Activated CD8-positive, alpha-beta T cell treated with anti-CD3 and anti-CD28 coated beads, Interleukin-2, amount 10 ng/mL, durations not matched to agents 7 days and 5 days (primary cell): ENCODE measurements at regions not wholly inside any gene's neighbourhood (a gene's known extent, or its start where the extent isn't known, plus 50 kb on each side); places are given as distances from the start of the nearest gene placed in this dataset.

ENCODE experiments used
- ATAC-seq: fragments of 150-1000 bp; cut with Tn5 transposase; one replicate; pipeline ENCODE4 v1.10.0; 2021; ENCODE audit warnings: moderate library complexity
- CTCF ChIA-PET: fragments of 350-600 bp; sonication (Branson Sonifier 250); formaldehyde crosslinking; loops from one replicate; lab custom pipeline; 2021; ENCODE audit warnings: antibody characterized with exemption; lab: Charles Lee
- POLR2A ChIA-PET: fragments of 350-600 bp; sonication (Branson Sonifier 250); formaldehyde crosslinking; loops from one replicate; lab custom pipeline; 2021; ENCODE audit warnings: antibody characterized with exemption; lab: Charles Lee
- DNase-seq: peaks from one replicate; pipeline ENCODE4 v3.0.0-alpha.2; 2020
- H3K27ac Mint-ChIP-seq: one replicate; pipeline ENCODE4 v1.8.0; 2021; ENCODE audit warnings: mild to moderate bottlenecking, mixed read lengths
- H3K27me3 Mint-ChIP-seq: one replicate; pipeline ENCODE4 v1.8.0; 2021; ENCODE audit warnings: low read depth, mixed read lengths
- H3K36me3 Mint-ChIP-seq: one replicate; pipeline ENCODE4 v1.8.0; 2021; ENCODE audit warnings: low read depth, mixed read lengths
- H3K4me1 Mint-ChIP-seq: one replicate; pipeline ENCODE4 v1.8.0; 2021; ENCODE audit warnings: low read depth, mixed read lengths
- H3K4me3 Mint-ChIP-seq: one replicate; pipeline ENCODE4 v1.8.0; 2021; ENCODE audit warnings: mild to moderate bottlenecking, mixed read lengths
- H3K9me3 Mint-ChIP-seq: one replicate; pipeline ENCODE4 v1.8.0; 2022; ENCODE audit warnings: mixed read lengths; ENCODE audit not compliant: insufficient read depth

DNA sequence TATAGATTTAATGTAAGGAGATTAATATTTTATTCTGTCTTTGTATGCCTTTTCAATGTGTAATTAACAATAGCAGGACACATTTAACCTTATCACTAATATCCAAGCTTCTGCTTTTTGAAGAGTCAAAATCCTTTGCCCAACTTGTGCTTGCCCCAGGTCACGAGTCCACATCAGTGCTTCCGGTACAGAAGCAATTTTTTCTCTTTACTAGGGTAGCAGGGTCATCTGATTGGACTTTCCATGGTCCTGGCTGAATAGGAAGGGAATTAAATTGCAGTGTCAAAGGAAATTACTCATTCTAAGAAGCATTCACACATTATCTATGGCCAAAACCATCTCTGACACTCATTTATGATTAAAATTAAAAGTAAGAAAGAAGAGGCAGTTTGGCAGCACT, 460.5 kb upstream of the ADGRL2 start:
- Mint-ChIP-seq H3K27me3 (no peaks in the 10 kb centered on the region), H3K4me3 (no peak overlapping the region), H3K36me3 (no peaks in the 10 kb centered on the region), H3K4me1 (no peaks in the 10 kb centered on the region), H3K9me3 (no peaks in the 10 kb centered on the region), H3K27ac (no peak overlapping the region)
- DNase-seq = no peak
- POLR2A ChIA-PET = no interaction called here
- CTCF ChIA-PET = no interaction called here
- ATAC-seq = no peak

DNA sequence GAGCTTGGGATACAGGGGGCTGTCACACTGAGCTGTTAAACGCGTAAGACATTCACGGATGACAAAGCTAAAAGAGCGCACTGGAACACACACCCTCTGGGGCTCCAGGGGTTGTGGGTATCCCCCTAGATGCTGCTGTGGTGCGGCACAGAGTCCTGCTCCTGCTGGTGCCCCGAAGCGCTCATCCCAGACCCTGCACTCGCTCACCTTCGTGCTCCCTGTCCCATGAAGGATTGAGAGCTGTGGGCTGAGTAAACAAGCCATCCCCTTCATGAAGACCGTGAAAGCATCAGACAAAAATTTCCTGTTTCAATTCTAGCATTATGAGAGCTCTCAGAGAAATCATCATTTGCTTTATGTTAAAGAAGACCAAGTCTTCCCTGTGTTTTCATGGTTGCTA, 463.5 kb upstream of the ADGRL2 start:
- Mint-ChIP-seq H3K4me3 (no peak overlapping the region), H3K27ac (no peak overlapping the region), H3K36me3 (no peaks in the 10 kb centered on the region), H3K4me1 (no peaks in the 10 kb centered on the region), H3K27me3 (no peaks in the 10 kb centered on the region), H3K9me3 (peaks cover 4% of the 10 kb centered on the region)
- ChIA-PET CTCF (no interaction called here), POLR2A (no interaction called here)
- ATAC-seq = no peak
- DNase-seq = no peak

DNA sequence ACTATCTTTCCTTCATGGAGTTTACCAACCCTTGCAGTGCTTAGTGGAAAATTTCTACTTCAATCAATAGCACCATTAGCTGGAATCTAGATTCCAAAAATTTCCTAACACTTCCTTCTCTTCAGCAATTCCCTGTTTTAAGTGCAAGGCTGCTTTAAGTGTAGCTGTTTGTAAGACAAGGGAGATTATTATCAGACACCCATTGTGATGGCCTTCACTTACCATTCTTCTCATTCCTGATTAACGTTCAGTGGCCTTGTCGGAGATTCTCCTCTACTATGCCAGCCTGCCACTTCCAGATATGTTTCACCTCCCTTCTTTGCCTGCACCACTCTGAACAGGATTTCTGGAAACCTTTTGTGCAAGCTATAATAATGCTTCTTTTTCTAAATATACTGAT, 464.9 kb upstream of the ADGRL2 start:
- CTCF ChIA-PET = no interaction called here
- H3K4me3 Mint-ChIP-seq = no peak overlapping the region
- no peak overlapping the region for H3K27ac Mint-ChIP-seq
- no peaks in the 10 kb centered on the region for H3K27me3 Mint-ChIP-seq
- ATAC-seq (no peak), DNase-seq (no peak)
- no peaks in the 10 kb centered on the region for H3K4me1 Mint-ChIP-seq
- peaks cover 4% of the 10 kb centered on the region for H3K9me3 Mint-ChIP-seq
- H3K36me3 Mint-ChIP-seq = no peaks in the 10 kb centered on the region
- POLR2A ChIA-PET = no interaction called here

DNA sequence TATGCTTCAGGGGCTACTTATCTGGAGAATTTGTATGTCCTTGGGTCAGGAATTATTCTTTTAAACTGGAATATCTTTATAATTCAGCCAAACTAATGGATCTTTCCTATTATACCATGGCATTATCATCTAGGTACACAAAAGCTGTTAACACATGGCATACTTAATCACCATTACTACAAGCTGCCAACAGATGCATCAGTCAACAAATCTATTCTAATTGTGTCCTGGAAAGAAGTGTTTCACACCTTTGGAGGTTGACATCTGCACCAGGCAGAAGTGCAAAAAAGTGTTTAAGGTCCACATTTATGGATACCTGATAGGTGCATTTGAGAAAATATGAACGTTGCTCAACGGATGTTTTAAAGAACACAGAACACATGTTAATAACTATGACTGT, 470.2 kb upstream of the ADGRL2 start:
- DNase-seq = no peak
- Mint-ChIP-seq H3K27ac (no peak overlapping the region), H3K4me3 (no peak overlapping the region), H3K27me3 (no peaks in the 10 kb centered on the region), H3K36me3 (no peaks in the 10 kb centered on the region), H3K9me3 (peaks cover 4% of the 10 kb centered on the region), H3K4me1 (no peaks in the 10 kb centered on the region)
- CTCF ChIA-PET = no interaction called here
- POLR2A ChIA-PET = no interaction called here
- ATAC-seq = no peak

DNA sequence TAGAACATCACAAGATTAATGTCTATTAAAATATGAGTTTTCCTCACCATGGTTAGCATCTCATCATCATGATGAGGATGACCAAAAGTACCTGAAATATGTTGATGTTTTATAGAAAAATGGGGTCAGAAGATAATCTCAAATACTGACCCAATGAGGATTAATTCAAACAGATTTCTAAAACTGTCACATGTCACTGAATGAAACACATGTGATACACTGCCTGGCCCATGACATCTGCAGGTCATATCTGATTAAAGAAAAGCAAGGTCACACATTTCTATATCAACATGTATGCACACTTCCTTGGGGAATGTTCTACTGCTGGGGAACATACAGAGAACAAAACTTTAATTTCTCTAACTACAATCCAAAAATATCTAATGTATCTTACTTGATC, 470.6 kb upstream of the ADGRL2 start:
- POLR2A ChIA-PET = no interaction called here
- H3K27me3 Mint-ChIP-seq = no peaks in the 10 kb centered on the region
- no peaks in the 10 kb centered on the region for H3K4me1 Mint-ChIP-seq
- H3K4me3 Mint-ChIP-seq = no peak overlapping the region
- H3K36me3 Mint-ChIP-seq = no peaks in the 10 kb centered on the region
- CTCF ChIA-PET = no interaction called here
- no peak for ATAC-seq
- DNase-seq = no peak
- H3K27ac Mint-ChIP-seq = no peak overlapping the region
- peaks cover 4% of the 10 kb centered on the region for H3K9me3 Mint-ChIP-seq

DNA sequence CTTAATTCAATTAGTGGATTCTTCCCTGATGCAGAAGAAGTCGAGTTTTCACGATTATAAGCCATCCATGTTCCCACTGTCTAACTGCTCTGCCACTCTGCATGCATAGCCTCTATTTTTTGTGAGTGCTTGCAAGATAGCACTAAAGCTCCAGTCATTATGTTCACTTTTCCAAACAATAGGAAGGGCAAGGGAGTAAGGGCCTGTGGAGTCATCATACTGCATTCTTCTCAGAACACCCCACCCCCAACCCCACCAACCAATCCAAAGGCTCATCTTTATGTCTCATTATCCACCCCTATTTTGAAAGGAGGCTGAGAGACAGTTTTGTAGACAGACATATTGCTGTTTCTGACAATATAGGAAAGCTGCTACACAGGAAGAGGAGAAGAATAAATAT, 471.7 kb upstream of the ADGRL2 start:
- DNase-seq (no peak), ATAC-seq (no peak)
- ChIA-PET POLR2A (no interaction called here), CTCF (no interaction called here)
- Mint-ChIP-seq H3K4me1 (no peaks in the 10 kb centered on the region), H3K9me3 (peaks cover 4% of the 10 kb centered on the region), H3K27ac (no peak overlapping the region), H3K27me3 (no peaks in the 10 kb centered on the region), H3K4me3 (no peak overlapping the region), H3K36me3 (no peaks in the 10 kb centered on the region)

DNA sequence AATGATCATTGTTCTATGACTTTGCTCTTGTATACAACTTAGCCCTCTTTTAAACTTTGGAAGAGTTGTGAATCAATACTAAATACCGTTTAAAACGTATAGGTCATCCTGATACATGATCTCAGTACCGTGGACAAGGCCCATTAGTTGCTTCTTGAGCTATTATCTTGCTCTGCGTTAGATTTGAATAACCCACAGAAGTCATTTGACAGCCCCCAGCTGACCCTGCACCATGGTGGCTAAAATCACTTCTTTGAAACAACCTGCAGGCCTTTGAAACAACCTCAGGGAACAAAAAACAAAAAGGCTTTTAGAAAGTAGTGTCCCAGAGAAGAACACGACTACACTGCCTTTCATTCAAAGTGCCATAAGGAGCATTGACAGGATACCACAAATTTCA, 473.0 kb upstream of the ADGRL2 start:
- POLR2A ChIA-PET = no interaction called here
- no peak for ATAC-seq

DNA sequence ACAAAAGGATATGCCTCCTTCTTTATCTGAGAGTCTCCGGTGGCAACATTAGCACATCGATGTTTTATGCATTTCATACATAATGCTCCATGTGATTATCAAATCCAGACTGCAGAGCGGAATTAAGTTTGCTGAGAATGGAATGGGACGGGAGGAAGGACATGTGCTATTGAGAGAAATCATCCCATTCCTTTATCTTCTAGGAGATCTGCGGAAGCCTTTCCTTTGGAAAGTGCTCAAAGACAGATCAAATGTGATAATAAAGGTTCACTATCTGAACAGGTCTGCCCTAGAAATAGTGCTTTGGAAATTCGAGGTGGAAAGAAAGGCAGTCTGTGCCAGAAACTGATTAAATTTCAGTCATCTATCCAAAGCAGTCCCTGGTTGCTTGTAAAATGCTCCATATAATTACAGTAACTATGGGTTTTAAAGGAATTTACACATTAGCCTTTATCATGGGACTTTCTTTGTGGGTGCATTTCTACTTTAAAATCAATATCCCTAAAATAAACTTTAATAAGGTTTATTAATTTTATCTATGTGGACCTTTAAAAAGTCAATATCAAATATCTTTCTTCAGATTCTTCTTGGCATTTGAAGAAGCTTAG, 473.5 kb upstream of the ADGRL2 start:
- H3K36me3 Mint-ChIP-seq = no peaks in the 10 kb centered on the region
- no peak overlapping the region for H3K27ac Mint-ChIP-seq
- no peaks in the 10 kb centered on the region for H3K27me3 Mint-ChIP-seq
- DNase-seq (no peak), ATAC-seq (no peak)
- ChIA-PET POLR2A (no interaction called here), CTCF (no interaction called here)
- no peaks in the 10 kb centered on the region for H3K4me1 Mint-ChIP-seq
- H3K9me3 Mint-ChIP-seq = no peaks in the 10 kb centered on the region
- no peak overlapping the region for H3K4me3 Mint-ChIP-seq

More for the DNA sequence above, 473.0 kb upstream of the ADGRL2 start:
- Mint-ChIP-seq H3K4me1 (no peaks in the 10 kb centered on the region), H3K4me3 (no peak overlapping the region), H3K27ac (no peak overlapping the region), H3K9me3 (no peaks in the 10 kb centered on the region), H3K36me3 (no peaks in the 10 kb centered on the region), H3K27me3 (no peaks in the 10 kb centered on the region)
- CTCF ChIA-PET = no interaction called here
- DNase-seq = no peak

DNA sequence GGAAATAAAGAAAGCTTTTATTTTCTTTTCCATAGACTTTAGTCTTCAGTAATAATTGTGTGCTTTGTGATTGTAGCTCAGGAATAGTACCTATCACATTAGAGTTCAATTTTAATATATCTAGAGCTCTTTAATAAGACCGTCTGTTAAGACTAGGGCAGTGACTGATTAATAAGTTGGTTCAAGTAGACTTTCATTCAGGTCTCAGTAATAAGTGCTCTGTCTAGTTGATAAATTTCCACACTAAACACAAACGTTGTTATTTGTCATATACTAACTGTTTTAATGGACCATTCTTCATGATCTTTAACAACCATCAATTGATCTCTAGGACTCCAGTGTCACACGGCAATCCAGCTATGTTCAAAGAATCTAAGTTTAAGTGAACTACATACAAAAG, 474.5 kb upstream of the ADGRL2 start:
- no peak for ATAC-seq
- POLR2A ChIA-PET = no interaction called here

DNA sequence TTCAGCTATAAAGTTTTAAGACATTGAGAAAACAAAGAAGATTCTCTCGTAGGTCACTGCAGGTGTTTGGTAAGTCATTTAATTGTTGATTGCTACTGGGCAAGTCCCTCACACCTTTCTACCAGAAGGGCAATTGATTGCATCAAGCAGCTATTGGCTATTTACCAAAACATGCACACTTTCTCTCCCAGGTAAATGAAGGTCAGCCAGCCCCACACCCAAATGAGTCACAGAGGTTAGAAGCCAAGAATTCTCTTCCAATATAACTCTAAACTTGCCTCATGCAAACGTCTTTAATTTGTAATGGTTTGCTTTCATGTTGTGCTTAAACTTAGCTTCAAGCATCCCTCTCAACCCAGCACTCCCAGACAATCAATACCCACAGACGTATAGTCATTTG, 475.3 kb upstream of the ADGRL2 start:
- no peaks in the 10 kb centered on the region for H3K27me3 Mint-ChIP-seq
- DNase-seq (no peak), ATAC-seq (no peak)
- CTCF ChIA-PET = no interaction called here
- POLR2A ChIA-PET = no interaction called here
- H3K27ac Mint-ChIP-seq = no peak overlapping the region
- H3K9me3 Mint-ChIP-seq = no peaks in the 10 kb centered on the region
- H3K4me1 Mint-ChIP-seq = no peaks in the 10 kb centered on the region
- no peaks in the 10 kb centered on the region for H3K36me3 Mint-ChIP-seq
- no peak overlapping the region for H3K4me3 Mint-ChIP-seq

More for the DNA sequence above, 474.5 kb upstream of the ADGRL2 start:
- Mint-ChIP-seq H3K4me3 (no peak overlapping the region), H3K27ac (no peak overlapping the region), H3K4me1 (no peaks in the 10 kb centered on the region), H3K36me3 (no peaks in the 10 kb centered on the region), H3K9me3 (no peaks in the 10 kb centered on the region), H3K27me3 (no peaks in the 10 kb centered on the region)
- DNase-seq = no peak
- CTCF ChIA-PET = no interaction called here

DNA sequence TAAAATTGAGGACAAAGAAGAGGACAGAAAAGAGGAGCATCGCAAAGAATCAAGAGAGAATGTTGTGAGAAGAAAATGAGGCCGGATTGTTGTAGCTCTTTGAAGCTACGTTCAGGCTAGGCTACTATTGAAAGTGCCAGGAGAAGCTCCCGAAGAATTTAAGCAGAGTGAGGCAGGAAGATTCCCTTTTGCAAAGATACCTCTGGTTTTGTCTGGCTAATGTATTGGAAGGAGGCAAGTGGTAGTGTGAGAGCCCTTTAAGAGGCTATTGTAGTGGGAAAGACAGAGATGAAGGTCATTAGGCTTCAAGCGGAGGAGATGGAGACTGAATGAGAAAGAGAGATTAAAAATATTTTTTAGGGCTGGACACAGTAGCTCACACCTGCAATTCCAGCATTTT, 476.9 kb upstream of the ADGRL2 start:
- ATAC-seq (no peak), DNase-seq (no peak)
- CTCF ChIA-PET = no interaction called here
- no peaks in the 10 kb centered on the region for H3K9me3 Mint-ChIP-seq
- POLR2A ChIA-PET = no interaction called here
- no peak overlapping the region for H3K27ac Mint-ChIP-seq
- no peaks in the 10 kb centered on the region for H3K27me3 Mint-ChIP-seq
- no peaks in the 10 kb centered on the region for H3K36me3 Mint-ChIP-seq
- H3K4me3 Mint-ChIP-seq = no peak overlapping the region
- no peaks in the 10 kb centered on the region for H3K4me1 Mint-ChIP-seq

DNA sequence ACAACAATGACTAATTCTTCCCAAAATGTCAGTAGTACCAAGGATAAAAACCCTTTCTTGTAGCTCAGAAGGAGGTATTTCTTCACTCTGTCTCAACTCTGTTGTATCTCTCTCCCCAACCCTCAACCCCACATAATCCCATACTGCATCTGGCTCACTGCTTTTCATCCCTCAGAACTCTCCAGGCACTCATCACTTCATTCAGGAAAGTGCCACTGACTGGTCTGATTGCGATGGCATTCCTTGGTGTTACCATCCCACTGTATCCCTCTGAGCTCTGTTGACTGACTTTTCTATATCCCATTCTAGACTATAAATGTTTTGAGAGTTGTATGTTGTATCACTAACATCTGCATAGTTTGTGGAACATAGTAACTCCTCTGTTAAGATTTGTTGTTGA, 483.5 kb upstream of the ADGRL2 start:
- Mint-ChIP-seq H3K27ac (no peak overlapping the region), H3K9me3 (no peaks in the 10 kb centered on the region), H3K36me3 (no peaks in the 10 kb centered on the region), H3K27me3 (no peaks in the 10 kb centered on the region), H3K4me3 (no peak overlapping the region), H3K4me1 (no peaks in the 10 kb centered on the region)
- no peak for DNase-seq
- no peak for ATAC-seq
- ChIA-PET CTCF (no interaction called here), POLR2A (no interaction called here)

DNA sequence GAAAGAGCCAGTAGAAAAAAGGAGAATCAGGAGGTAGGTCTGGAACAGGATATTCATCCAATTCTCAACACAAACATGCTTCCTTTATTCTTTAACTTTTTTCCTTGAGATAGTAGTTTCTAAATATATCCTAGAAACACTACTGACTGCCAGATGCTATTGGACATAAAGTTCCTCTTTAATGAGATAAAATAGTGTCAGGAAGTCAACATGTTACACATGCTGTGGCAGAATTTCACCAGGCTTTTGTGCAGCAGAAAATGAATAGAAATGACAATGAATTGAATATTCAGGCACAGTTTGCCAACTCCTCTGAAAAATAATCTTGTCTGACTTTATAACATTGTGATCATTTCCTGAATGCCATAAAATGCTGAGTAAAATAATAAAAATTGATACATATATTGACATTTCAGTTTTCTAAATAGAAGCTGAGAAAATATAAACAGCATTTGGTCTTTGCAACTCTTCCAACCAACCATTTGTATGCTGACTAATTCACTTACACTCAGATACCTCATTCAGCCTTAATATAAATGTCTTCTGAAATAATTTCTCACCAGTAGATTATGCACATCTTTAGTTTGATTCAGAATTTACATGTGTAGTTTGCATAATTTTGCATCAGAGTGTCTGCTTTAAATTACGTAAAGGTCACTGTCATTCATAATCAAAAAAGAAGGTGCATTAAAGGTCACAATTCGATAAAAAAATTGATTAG, 486.1 kb upstream of the ADGRL2 start:
- Mint-ChIP-seq H3K4me1 (no peaks in the 10 kb centered on the region), H3K9me3 (no peaks in the 10 kb centered on the region), H3K36me3 (no peaks in the 10 kb centered on the region), H3K4me3 (no peak overlapping the region), H3K27me3 (no peaks in the 10 kb centered on the region), H3K27ac (no peak overlapping the region)
- POLR2A ChIA-PET = no interaction called here
- ATAC-seq = no peak
- no peak for DNase-seq
- CTCF ChIA-PET = no interaction called here
